C1 segment of cervical spinal cord (tissue), 14 donors: ENCODE measurements at regions not wholly inside any gene's neighbourhood (a gene's known extent, or its start where the extent isn't known, plus 50 kb on each side); places are given as distances from the start of the nearest gene placed in this dataset.

Experiments
- DNase-seq, 14 donors: peaks; one replicate each; lab custom pipeline; 2025; lab: John Stamatoyannopoulos, UW

DNA sequence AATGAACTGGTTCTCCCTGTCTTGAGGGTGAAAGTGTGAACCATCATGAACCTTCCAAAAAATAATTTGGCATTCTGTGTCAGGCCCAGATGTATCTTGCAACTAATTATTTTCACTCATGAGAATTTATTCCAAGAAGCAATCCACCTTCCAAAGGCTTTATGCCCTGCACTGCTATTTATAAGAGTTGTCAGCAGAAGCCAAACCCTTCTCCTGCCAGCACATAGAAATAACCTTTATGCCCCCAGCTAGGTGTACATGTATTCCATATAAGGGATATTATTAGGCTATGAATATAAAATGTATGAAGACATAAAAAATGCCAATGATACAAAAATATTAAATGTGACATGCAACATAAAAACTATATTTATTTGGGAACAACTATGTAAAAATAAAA, 69.0 kb upstream of the GDF10 start:
- DNase-seq: no peak

DNA sequence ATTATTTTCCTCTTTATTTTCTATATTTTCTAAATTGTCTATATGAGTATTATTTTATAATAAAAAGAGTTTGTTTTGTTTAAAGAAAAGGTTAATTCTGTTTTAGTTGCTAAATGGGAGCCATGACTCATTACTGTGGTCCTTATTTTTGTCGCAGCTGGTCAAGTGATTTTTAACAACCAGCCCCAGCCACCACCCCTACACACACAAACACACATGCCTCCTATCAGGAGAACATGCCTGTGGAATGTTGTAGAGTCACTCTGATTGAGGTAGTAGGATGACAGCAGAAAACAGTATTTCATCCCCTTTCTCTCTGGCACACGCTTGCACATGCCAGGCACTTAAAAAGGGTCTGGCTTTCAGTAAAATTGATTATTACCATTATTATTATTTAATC, 68.6 kb upstream of the GDF10 start:
- no peak for DNase-seq

DNA sequence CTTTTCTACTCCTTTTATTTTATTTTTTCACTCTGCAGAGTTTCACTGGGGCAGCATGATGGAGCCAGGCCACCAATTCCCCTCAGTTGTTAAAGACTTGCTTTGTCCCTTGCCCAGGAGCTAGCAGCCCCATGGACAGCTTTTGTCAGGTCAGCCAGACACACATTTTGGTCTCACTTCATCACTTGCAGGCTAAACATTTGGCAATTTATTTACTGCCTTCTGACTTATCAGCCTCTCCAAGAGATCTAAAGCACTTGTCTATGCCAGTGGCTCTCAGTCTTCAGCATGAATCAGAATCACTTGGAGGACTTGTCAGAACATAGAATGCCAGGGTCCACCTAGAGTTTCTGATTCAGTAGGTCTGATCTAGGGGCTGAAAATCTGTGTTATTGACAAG, 66.4 kb upstream of the GDF10 start:
- no peak for DNase-seq

DNA sequence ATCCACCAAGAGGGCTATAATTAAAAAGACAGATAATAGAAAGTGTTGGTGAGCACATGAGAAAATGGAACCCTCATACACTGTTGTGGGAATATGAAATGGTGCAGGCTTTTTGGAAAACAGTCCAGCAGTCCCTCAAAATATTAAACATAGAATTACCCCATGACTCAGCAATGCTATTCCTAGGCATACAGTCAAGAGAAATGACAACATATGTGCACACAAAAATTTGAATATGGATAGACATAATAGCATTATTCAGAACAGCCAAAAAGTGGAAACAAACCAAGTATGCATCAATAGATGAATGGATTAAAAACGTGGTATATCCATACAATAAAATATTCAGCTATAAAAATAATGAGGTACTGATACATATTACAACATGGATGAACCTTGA, 64.5 kb upstream of the GDF10 start:
- DNase-seq: no peak

DNA sequence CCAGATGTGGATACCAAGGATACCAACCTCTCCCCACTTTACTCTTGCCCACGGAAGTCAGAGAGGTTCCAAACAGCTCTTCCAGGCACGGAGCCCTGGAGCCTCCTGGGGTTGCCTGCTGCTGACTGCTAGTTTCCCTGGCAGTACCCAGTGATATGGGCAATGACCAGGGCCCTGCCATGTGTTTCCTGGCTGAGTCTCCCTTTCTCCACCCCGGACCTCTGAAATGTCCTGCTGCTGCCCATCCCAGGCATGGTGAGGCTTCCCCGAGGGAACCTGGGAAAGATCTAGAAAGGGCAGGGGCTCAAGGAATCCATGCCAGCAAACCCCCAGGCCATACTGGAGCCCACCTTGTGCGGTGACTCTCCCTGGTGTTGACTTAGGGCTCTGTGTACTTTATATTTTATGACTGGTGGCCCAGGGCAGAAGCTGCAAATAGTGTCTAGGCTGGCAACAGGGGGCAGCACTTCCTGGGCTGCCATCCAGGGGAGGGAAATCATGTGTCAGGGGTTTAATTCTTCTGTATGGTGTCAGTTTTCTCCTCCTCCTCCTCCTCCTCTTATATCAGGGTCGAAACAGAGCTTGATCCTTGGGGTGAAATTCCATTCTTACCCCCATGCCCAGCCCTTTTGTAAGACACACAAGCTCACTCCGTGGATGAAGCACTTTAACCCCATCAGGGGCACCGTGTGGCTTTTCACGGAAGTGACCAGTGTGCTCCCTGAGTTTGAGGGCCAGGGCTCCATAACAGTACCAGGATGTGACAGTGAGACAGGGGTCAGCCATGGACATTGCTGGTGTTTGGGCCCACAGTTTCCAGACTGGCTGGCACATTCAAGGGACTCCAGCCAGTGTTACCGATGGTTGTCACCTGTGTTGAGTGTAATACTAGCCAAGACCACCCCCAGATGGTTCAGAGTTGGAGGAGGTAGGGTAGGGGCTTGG, 62.4 kb upstream of the GDF10 start:
- DNase-seq: no peak

DNA sequence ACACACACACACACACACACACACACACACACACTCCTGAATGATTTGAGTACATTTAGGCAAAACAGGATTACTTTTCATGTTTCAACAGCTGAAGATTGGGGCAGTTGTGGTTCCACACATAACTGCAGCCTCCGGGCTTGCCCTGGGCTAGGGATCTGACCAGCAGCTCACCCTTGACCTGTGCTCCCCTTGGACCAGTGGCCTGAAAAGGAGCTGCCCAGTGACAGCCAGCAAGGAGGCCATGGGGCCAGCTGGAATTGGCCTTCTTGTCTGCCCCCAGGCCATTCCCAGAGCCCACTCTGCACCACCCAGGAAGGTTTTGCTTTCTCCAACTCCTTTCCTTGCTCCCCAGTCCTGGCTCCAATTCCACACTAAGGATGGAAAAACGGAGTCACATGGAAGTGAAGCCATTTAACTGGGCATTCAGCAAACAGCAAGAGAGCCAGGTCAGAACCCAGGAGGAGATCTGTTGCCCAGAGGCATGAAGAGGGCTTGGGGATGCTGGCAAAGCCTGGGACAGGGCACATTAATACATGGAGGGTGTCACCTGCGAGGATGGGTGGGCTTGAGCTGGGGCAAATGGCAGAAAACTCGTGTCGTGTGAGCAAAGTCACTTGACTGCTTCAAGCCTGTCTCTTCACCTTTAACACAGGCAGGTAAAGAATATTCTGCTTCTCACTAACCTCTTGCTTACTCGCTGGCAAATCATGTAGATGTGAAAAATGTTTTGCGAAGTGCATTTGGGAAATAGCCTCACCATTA, 61.5 kb upstream of the GDF10 start:
- no peak for DNase-seq

DNA sequence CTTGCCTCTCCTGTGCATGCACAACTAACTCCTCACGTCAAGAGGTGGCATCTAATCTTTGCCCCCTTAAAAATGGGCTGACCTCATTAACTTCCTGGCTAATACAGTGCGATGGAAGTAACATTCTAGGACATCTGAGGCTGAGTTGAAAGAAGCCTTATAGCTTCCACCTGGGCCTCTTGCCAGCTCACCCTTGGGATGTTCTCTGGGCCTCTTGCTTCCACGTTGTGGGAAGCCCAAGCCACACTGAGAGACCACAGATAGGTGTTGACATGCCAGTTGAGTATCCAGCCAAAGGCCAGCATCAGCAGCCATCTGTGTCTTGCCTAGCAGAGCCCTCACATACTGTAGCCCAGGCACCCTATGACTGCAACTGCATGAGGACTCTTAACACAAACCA, 60.8 kb upstream of the GDF10 start:
- no peak for DNase-seq

DNA sequence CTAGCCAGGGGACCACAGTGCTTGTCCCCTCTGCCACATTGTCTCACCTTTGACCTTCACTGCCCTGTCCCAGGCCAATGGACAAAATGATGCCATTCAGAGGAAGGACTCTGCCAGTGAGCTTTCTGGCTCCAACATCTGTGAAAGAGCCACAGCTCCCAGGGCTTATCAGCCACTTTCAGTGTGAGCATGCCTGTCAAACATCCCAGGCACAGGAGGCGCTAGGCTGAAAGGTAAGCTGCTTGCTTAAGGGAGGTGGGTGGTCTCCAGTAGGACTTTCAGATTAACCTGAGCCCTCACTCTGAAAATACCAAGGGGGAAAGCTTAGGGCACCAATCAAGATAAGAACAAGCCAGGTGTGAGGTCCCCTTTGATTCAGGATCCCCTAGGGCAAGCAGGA, 59.8 kb upstream of the GDF10 start:
- DNase-seq: no peak

DNA sequence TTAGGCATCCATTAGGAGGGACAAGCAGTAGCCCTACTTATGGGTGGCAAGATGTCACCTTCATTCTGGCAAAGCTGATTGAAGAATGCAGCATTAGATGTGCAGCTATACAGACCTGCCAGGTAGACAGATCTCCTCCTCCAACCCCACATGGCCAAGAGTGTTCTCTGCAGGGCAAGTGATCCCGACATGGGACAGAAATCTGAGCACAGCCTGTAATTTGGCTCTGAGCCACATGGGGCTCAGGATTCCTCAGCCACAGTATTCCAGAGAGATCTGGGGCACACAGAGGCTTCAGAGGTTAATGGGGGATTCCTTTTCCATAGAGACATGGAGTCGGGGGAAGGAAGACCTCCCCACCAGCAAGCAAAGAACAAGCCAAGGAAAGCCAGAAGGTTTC, 58.7 kb upstream of the GDF10 start:
- no peak for DNase-seq

DNA sequence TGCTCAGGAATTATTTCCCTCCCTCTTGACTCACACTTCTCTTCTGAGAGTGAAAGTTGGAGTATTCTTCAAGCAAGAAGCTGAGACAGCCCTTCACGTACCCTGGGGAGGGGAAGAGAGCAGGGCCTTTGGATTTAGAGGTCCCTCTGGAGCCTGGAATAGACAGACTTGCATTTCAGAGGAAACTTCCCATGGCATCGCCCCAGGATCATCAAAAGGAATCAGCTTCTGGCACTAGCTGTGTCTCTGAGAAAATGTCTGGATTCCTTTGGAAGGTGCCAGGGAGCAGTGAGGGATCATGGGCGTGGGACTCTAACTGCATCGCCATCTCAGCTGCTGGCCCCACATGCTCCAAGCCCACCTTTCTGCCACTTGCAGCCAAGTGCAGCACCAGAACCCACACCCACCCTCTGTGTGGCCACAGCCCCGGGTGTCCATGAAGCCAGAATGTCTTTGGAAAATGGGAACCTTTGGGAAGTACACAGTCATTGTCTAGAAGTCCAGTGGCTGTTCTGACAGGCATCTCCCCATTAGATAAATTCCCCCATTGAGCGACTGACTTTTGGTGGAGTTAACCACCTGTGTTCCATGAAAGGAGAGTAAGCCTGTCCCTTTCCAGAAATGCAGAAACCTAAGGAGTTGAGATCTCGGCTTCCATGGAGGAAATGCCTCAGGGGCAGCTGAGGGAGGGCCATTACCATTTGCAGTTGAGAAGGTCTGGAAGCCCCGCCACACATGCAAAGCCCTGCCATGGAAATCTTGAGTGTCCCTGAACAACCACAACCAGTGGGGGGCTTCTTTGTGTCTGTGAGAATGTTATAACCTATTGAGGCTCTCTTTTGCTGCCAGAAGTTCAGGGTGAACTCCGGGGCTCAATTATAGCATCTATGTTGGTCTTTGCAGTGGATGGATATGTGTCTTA, 57.8 kb upstream of the GDF10 start:
- DNase-seq: no peak

DNA sequence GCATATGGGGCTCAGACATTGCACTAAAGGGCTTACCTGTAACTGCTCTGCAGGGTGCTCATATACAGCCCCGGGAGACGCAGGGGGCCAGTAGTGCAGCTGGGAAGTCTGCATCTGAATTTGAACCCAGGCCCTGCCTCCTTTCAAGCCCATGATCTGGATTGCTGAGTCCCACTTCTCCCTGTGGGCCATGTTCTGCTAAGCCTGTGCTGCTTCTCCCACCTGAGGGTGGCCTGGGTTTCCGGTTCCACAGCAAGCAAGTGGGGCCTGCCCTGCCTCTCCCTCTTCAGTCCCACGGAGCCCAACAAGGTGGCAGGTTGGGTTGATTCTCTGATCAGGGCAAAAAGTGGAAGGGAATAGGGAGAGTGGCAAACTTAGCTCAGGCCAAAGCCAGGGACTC, 56.6 kb upstream of the GDF10 start:
- DNase-seq: no peak

DNA sequence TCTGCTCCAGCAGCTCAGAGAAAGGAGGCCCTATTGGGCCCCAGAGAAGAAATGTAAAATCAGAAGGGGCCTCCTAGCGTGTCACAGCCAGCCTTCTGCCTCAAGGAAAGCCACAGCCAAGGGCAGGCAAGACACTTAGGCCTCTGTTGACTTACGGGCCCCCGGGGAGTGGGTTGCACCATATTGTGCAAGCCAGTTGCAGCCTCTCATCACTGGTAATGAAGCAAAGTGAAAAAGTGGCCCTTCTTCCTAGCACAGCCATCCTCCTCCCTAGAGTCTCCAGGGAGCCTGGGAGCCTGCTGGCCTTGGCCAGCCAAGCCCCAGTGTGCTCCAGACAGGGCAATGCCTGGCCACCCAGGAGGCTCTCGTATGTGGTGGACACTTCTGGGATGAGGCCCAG, 56.2 kb upstream of the GDF10 start:
- no peak for DNase-seq

DNA sequence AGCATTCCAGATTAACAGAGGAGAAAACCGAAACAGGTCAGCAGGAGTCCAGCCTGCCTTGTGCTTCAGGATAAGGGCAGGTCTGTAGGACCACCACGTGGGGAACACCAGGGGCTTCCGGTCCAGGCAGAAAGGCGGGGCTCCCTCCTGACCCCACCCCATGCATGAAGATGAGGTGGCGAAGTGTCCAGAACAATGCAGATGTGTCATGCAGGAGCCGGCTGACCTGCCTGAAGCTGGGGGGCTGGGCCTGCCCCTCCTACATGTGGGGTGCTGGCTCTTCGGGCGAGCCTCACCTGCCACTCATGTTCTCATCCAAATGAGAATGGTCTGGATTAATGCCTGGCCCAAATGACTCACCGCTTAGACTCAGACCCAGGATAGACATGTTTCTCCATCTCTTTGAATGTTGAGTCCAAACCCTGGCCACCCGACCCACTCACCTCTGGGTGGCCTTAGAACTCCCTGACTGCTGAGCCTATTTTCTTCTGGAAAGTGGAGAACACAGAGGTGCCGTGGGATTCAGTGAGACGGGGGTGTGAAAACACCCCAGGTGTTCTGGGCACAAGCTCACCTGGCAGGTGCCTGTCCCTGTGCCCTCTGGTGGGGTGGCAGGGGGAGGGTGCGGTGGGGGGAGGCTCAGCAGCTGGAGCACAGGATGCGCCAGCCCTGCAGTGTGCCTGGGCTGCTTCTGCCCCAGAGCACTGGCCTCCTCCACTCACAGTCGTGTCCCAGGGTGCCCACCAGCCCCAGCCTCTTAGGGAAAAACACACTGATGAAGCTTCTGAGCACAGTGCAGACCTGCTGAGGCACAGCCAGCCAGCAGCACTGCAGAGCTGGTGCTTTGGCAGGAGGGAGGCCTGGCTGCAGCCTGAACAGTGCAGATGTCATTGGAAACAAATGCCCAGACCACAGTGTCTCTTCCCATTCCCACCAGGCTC, 55.2 kb upstream of the GDF10 start:
- DNase-seq: no peak

DNA sequence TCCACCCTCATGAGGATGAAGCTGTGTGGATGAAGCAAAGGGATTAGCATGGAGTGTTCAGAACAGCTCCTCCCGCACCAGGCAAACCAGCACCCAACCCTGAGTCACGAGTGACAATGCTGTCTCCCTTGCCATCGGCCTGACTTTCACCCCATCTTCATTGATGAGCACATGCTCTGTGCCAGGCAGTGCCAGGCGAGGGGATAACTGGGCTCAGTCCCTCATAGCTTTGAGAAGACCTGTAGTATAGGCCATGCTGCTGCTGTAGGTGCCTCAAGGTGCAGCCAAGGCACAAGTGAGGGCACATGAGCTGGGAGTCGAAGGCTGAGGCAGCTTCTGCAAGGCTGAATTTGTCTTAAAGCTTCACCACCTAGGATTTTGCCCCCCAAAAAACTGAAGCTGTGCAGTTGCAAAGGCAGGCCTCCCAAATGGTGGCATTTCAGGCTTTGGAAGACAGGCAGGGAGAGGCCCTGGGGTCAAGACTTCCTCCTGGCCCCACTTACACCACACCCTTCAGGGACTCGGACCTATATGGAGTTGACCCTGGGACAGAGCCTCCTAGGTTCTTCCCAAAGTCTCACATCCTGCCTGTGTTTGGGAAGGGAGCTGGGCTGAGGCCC, 54.2 kb upstream of the GDF10 start:
- no peak for DNase-seq

DNA sequence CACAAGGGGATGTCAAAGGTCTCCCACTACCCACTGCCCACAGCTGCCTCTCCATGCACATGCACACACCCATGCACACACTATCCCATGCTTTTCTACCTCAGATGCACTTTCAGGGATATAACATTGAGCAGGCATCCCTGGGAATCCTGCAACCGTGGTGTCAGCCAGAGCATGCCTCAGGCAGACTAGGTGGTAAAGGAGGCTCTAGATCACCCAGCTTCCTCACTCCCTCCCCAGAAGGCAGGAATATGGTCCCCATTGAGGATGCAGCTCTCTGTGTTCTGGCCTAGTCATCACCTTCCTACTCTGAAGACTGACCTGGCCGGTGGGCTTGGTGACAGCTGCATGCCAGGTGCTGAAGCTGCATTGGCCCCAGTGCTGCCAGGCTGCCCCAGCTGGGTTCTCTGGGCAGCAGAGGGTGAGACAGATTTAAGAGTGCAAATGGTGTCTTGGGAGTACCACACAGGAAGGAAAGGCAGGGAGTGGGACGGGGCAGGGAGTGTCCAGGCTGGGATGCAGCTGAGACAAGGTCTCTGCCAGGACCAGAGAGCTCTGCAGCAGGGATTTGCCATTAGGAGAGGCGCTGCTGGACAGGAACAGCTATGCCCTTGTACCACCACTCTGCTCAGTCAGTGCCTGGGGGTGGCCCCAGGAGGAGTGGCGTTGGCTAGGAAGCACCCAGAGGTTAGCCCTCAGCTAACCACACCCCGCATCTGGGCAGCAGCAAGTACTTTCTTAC, 53.4 kb upstream of the GDF10 start:
- no peak for DNase-seq

DNA sequence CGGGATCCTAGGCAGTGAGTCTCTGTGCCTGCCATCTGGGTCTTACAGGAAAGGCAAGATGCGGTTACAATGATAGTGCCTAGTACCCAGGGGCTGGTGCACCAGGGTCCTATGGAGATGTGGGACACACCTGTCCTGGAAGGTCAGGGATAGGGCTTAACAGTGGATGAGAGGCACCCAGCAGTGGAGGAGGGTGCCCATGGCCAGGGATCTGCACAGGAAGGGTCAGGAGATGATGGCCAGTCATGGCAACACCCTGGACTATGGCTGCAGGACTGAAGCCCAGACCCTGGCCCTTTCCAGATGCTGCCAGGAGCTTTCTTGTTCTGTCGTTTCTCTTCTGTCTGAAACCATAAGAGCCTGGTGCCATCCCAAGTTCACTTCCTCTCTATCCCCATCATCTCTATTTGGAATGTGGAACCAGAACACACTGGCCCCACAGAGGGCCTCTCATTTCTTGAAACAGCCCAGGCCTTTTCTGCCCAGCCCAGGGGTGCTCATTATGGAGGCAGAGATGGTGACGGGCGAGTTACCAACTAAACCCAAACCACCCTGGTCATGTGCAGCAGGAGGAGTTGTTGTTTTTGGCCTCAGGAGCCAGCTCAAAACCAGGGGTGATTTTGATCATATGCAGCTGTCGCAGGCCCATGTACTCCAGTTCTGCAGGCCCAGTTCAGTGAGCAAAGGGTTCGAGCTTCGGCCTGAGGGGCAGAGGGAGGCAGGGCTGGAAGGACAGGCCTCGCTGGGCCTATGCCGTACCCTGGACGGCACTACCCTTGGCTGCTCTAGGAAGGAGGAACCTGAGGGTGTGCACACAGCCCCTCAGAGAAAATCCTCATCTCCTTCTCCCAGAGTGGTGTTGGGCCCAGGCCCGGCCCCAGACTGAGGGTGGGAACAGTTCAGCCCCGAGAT, 52.6 kb upstream of the GDF10 start:
- no peak for DNase-seq

DNA sequence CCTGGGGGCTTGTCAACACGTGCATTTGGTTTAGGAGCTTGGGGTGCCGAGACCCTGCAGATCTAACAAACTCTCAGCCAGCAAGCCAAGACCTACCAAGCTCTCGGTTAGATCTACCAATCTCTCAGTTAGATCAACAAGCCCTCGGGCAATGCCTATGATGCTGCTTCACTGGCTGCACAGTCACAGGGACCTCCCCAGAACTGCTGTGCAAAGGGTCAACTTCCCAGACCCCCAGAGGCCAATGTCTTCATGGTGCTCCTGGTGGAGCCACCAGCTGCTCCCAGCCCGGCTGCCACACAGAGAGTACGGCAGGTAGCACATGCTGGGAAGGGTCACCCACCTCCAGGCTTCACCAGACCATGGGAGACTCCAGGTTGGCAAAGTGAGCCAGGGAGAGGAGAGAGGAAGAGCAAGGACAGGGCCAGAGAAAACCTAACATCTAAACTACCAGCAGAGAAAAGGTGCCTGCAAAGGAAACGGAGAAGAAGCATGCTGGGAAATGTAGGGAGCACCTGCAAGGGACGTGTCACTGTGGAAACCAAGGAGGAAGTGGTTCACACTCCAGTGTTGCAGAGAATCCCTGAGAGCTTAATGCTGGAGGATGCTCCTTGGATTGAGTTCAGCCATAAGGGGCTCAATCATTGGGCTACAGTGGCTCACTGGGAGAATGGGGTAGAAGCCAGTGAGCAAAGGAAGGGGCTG, 51.5 kb upstream of the GDF10 start:
- DNase-seq: no peak

DNA sequence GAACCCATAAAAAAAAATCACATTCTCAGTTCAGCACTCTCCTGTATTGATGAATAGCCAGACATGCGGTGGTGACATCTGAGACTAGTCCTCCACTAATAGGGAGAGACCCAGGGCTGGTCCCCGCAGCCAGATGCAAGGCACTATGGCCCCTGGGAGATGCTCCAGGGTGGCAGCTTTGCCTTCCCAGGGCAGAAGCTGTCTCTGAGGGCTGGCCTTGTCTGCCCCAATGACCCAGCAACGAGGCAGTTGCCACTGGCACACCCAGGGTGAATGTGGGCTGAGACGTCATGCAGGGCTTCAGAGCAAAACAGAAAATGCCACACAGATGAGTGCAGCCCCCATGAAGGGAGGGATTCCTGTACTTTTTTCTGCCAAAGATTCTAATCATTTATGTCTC, 50.1 kb upstream of the GDF10 start:
- no peak for DNase-seq
